ENCODE measurements at regions not wholly inside any gene's neighbourhood (a gene's known extent, or its start where the extent isn't known, plus 50 kb on each side); places are given as distances from the start of the nearest gene placed in this dataset.

DNA sequence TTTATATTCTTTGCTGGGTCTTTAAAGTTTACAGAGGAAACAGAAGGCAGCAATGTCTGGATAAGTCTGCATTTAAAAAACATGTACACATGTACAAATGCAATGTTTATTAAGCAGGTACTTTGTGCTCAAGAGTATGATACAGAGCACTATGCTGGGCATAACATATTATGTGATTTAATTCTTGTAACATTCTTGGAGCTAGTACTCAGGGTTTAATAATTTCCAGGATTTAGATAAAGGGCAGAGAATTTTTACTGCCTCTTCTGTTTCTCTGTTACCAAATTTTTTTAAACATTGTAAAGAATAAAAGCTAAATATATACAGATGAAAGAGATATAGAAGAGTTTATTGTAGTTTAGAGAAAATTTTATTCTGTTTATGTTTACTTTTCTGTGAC, 152.7 kb downstream of the ZNF737 start (continued):
- TF ChIP-seq SP3 (tag by site-specific recombination; IDR thresholded peaks at IDR 0.05) (no peak), ZNF548 (tag by site-specific recombination; IDR thresholded peaks at IDR 0.05) (no peak), ZNF747 (tag by site-specific recombination; IDR thresholded peaks at IDR 0.05) (no peak), ZNF571 (tag by site-specific recombination; IDR thresholded peaks at IDR 0.05) (no peak), KLF1 (tag by site-specific recombination; IDR thresholded peaks at IDR 0.05) (no peak)
- TF ChIP-seq, protein P1, sequence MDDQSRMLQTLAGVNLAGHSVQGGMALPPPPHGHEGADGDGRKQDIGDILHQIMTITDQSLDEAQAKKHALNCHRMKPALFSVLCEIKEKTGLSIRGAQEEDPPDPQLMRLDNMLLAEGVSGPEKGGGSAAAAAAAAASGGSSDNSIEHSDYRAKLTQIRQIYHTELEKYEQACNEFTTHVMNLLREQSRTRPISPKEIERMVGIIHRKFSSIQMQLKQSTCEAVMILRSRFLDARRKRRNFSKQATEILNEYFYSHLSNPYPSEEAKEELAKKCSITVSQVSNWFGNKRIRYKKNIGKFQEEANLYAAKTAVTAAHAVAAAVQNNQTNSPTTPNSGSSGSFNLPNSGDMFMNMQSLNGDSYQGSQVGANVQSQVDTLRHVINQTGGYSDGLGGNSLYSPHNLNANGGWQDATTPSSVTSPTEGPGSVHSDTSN (CRISPR knock-in tag; IDR thresholded peaks at IDR 0.05), result no peak

DNA sequence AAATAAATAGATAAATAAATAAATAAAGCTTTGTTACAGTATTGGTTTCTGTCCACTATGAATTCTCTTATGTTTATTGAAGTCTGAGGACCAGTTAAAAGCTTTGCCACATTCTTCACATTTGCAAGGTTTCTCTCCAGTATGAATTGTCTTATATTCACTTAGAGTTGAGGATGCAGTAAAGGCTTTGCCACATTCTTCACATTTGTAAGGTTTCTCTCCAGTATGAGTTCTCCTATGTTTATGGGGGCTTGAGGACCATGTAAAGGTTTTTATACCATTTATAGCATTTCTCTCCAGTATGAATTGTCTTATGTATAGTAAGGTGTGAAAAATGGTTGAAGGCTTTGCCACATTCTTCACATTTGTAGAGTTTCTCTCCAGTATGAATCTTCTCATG, 168.3 kb downstream of the ZNF737 start:
- no peaks in the 10 kb centered on the region for H3K4me1 ChIP-seq (ENCODE audit: control insufficient read depth, insufficient read depth, low read length)
- POLR2A ChIA-PET, result no interaction called here
- no peak overlapping the region for H3K4me3 ChIP-seq (ENCODE audit: low read depth, low read length)
- CTCF ChIA-PET, result no interaction called here
- H3K9me3 ChIP-seq (ENCODE audit: control insufficient read depth, insufficient read depth, low read depth, low read length), result no peaks in the 10 kb centered on the region; the same call in 1 of the 2 replicates
- no peak overlapping the region for H3K27ac ChIP-seq (ENCODE audit: extremely low read depth, low read depth, low read length)
- no peaks in the 10 kb centered on the region for H3K36me3 ChIP-seq (ENCODE audit: control insufficient read depth in 2 of 2, insufficient read depth in 1 of 2, low read length in 2 of 2)
- TF ChIP-seq ZBTB8A (tag by site-specific recombination; IDR thresholded peaks at IDR 0.05) (no peak), ZNF777 (tag by site-specific recombination; IDR thresholded peaks at IDR 0.05; ENCODE audit: borderline replicate concordance) (no peak), ZNF521 (tag by site-specific recombination; IDR thresholded peaks at IDR 0.05) (no peak), ZNF624 (tag by site-specific recombination; IDR thresholded peaks at IDR 0.05) (no peak), ZNF558 (tag by site-specific recombination; IDR thresholded peaks at IDR 0.05) (no peak), ZNF280C (tag by site-specific recombination; IDR thresholded peaks at IDR 0.05) (no peak), YY2 (tag by site-specific recombination; IDR thresholded peaks at IDR 0.05) (no peak), ZNF112 (tag by site-specific recombination; IDR thresholded peaks at IDR 0.05) (no peak), ZNF704 (tag by site-specific recombination; IDR thresholded peaks at IDR 0.05) (no peak), ZNF221 (tag by site-specific recombination; IDR thresholded peaks at IDR 0.05; ENCODE audit: borderline replicate concordance) (no peak), ZBTB1 (tag by site-specific recombination; IDR thresholded peaks at IDR 0.05) (no peak), ZNF274 (IDR thresholded peaks at IDR 0.05; ENCODE audit: low read length) (peak; percentile 70), ZNF274 (tag by site-specific recombination; IDR thresholded peaks at IDR 0.05; ENCODE audit: borderline replicate concordance) (peak; percentile 60; the same call in 1 of the 2 replicates), SP2 (tag by site-specific recombination; IDR thresholded peaks at IDR 0.05) (no peak), ZNF239 (tag by site-specific recombination; IDR thresholded peaks at IDR 0.05) (no peak), ZBTB7A (tag by site-specific recombination; IDR thresholded peaks at IDR 0.05; ENCODE audit: low read depth) (no peak), MEIS1 (CRISPR knock-in tag; IDR thresholded peaks at IDR 0.05; ENCODE audit: borderline replicate concordance) (no peak), SALL2 (tag by site-specific recombination; IDR thresholded peaks at IDR 0.05; ENCODE audit: borderline replicate concordance) (no peak), ZBTB44 (tag by site-specific recombination; IDR thresholded peaks at IDR 0.05) (no peak), ZNF501 (tag by site-specific recombination; IDR thresholded peaks at IDR 0.05) (no peak), ZNF426 (tag by site-specific recombination; IDR thresholded peaks at IDR 0.05) (peak; percentile 22; the same call in 1 of the 2 replicates), SETDB1 (IDR thresholded peaks at IDR 0.05; ENCODE audit: insufficient read length, low read length) (peak; percentile 29), ZNF792 (tag by site-specific recombination; IDR thresholded peaks at IDR 0.05) (no peak), MZF1 (tag by site-specific recombination; IDR thresholded peaks at IDR 0.05; ENCODE audit: borderline replicate concordance) (no peak), ZNF76 (tag by site-specific recombination; IDR thresholded peaks at IDR 0.05; ENCODE audit: borderline replicate concordance, low read depth) (no peak), ZXDB (tag by site-specific recombination; IDR thresholded peaks at IDR 0.05) (no peak)
- TF ChIP-seq, protein P2, sequence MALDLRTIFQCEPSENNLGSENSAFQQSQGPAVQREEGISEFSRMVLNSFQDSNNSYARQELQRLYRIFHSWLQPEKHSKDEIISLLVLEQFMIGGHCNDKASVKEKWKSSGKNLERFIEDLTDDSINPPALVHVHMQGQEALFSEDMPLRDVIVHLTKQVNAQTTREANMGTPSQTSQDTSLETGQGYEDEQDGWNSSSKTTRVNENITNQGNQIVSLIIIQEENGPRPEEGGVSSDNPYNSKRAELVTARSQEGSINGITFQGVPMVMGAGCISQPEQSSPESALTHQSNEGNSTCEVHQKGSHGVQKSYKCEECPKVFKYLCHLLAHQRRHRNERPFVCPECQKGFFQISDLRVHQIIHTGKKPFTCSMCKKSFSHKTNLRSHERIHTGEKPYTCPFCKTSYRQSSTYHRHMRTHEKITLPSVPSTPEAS (tag by site-specific recombination; IDR thresholded peaks at IDR 0.05), result no peak

All from HEK293 (cell line).